ENCODE measurements at regions not wholly inside any gene's neighbourhood (a gene's known extent, or its start where the extent isn't known, plus 50 kb on each side); places are given as distances from the start of the nearest gene placed in this dataset.

DNA sequence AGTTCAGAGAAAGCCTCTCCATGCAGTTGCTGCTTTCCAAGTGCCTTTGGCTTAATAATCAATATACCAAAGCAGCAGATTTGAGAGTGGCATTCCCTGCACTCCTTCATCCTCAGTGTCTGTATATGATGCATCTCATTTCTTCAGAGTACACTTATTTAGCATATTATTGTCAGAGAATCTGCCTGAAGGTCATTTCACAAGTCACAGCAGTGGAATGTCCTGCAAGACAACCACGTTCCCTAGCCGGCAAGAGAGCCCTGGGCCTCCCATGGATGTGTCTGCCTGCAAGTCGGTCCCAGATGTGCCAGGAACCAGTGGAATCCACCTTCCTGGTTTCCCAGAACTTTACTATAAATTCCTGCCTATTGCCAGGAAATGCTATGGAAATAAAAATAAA lies 289.4 kb upstream of the IGFBP3 start:
- no TSS peak for BruUV-seq (replicated peaks)
- peaks cover 42% of the 10 kb centered on the region for H3K36me3 Mint-ChIP-seq (ENCODE audit: insufficient read depth, unreplicated experiment)
- intact Hi-C loops (cut with micrococcal nuclease; ENCODE audit: unreplicated experiment): loop anchor here (10.0 kb wide), 1 partner anchor 354 kb away; no protein-coding TSS in a partner anchor
- H3K27me3 Mint-ChIP-seq (ENCODE audit: unreplicated experiment): no peaks in the 10 kb centered on the region
- DNase-seq: no peak
- H3K27ac Mint-ChIP-seq (ENCODE audit: unreplicated experiment): no peak overlapping the region
- CTCF ChIA-PET: interaction anchor here (1.1 to 1.4 kb wide), 2 partner anchors 10 to 12 kb away, joined by 3 read pairs; no protein-coding TSS in a partner anchor
- H3K9me3 Mint-ChIP-seq (ENCODE audit: low read depth, unreplicated experiment): no peaks in the 10 kb centered on the region
- TF ChIP-seq, protein P1, sequence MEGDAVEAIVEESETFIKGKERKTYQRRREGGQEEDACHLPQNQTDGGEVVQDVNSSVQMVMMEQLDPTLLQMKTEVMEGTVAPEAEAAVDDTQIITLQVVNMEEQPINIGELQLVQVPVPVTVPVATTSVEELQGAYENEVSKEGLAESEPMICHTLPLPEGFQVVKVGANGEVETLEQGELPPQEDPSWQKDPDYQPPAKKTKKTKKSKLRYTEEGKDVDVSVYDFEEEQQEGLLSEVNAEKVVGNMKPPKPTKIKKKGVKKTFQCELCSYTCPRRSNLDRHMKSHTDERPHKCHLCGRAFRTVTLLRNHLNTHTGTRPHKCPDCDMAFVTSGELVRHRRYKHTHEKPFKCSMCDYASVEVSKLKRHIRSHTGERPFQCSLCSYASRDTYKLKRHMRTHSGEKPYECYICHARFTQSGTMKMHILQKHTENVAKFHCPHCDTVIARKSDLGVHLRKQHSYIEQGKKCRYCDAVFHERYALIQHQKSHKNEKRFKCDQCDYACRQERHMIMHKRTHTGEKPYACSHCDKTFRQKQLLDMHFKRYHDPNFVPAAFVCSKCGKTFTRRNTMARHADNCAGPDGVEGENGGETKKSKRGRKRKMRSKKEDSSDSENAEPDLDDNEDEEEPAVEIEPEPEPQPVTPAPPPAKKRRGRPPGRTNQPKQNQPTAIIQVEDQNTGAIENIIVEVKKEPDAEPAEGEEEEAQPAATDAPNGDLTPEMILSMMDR (IDR thresholded peaks at IDR 0.05; ENCODE audit: unreplicated experiment): no peak
- H3K4me1 Mint-ChIP-seq (ENCODE audit: low read depth, unreplicated experiment): peaks cover 81% of the 10 kb centered on the region
- H3K4me3 Mint-ChIP-seq (ENCODE audit: low read depth, unreplicated experiment): no peak overlapping the region

DNA sequence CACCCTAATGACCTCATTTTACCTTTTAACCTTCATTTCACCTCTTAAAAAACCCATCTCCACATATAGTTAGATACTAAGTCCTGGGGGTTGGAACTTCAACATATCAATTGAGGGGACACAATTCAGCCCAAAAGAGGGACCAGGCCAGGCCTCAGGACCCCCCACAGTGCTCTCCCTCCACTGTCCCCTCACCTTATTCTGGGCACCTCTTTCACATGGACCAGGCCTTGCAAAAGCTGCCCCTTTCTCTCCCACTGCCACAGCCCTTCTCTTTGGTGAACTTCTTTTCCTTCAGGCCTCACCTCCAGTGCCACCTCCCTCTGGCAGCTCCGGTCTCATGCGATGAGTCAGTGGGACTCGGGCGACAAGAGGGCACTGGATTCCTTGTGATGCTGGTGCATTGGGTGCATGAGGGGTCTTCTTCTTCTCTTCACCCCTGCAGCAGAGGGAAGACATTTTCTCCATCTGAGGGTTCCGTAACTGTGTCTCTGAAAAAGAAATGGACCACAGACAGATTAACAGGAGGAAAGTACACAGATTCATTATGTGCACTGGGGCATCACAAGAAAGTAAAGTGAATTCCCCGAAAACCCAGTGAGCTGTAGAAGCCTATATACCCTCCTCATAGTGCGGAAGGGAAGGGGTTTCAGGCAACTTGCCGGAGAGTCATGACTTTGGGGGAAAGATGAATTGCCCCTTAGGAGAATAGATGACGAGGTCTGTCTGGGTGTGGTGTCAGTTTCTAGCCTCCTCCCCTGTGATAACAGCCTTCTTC lies 288.7 kb upstream of the IGFBP3 start:
- Mint-ChIP-seq H3K27ac (ENCODE audit: unreplicated experiment) (peak overlapping the region; percentile 97), H3K4me1 (ENCODE audit: low read depth, unreplicated experiment) (peaks cover 81% of the 10 kb centered on the region), H3K9me3 (ENCODE audit: low read depth, unreplicated experiment) (no peaks in the 10 kb centered on the region), H3K4me3 (ENCODE audit: low read depth, unreplicated experiment) (no peak overlapping the region), H3K36me3 (ENCODE audit: insufficient read depth, unreplicated experiment) (peaks cover 43% of the 10 kb centered on the region), H3K27me3 (ENCODE audit: unreplicated experiment) (no peaks in the 10 kb centered on the region)
- intact Hi-C loops (cut with micrococcal nuclease; ENCODE audit: unreplicated experiment): loop anchor here (5.0 to 10.0 kb wide), 6 partner anchors 57 to 443 kb away; partner anchors contain the start of gene IGFBP3
- peak; percentile 53 for DNase-seq
- BruUV-seq (replicated peaks): no TSS peak
- TF ChIP-seq, protein P1 (IDR thresholded peaks at IDR 0.05; ENCODE audit: unreplicated experiment): no peak
- CTCF ChIA-PET: no interaction called here

DNA sequence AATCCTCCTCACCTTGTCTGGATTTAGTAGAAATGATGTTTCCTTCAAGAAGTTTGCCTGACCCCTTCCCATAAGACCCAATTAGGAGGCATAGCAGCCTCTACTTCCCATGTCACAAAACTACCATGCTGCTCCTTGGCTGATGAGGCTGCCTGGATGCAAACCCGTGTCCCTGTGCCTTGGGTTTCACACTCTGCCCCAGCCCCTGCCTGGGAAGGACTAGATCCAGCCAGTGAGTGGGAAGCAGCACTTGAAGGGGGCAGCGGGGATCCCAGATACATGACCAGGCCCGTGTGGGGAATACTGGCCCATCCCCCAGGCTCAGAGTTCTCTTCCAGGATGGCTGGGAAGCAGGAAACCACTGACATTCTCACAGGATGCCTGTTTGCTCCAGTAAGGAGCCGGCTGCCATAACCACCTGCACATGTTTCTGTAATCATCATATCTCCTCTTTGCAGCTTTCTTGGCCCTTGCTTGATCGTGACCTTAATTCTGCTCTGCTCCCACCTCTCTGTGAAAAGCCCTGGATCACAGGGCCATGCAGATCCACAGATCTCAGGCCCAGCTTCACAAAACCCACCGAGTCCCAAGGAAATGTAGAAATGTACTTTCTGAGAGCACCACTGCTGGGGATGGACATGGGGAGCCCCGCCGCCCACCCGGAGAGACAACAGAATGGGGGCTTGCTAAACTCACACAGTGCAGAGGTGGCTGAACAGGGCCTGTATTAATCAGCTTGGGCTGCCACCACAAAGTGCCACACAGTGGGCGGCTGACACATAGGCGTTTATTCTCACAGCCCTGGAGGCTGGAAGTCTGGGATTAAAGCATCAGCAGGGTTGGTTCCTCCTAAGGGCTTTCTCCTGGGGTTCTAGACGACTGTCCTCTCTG lies 287.8 kb upstream of the IGFBP3 start:
- peaks cover 84% of the 10 kb centered on the region for H3K4me1 Mint-ChIP-seq (ENCODE audit: low read depth, unreplicated experiment)
- TF ChIP-seq, protein P1 (IDR thresholded peaks at IDR 0.05; ENCODE audit: unreplicated experiment): no peak
- H3K27me3 Mint-ChIP-seq (ENCODE audit: unreplicated experiment): no peaks in the 10 kb centered on the region
- DNase-seq: no peak
- intact Hi-C loops (cut with micrococcal nuclease; ENCODE audit: unreplicated experiment): loop anchor here (5.0 to 10.0 kb wide), 5 partner anchors 57 to 443 kb away; partner anchors contain the start of gene IGFBP3
- peak overlapping the region; percentile 97 for H3K27ac Mint-ChIP-seq (ENCODE audit: unreplicated experiment)
- peaks cover 51% of the 10 kb centered on the region for H3K36me3 Mint-ChIP-seq (ENCODE audit: insufficient read depth, unreplicated experiment)
- CTCF ChIA-PET: no interaction called here
- BruUV-seq (replicated peaks): no TSS peak
- no peak overlapping the region for H3K4me3 Mint-ChIP-seq (ENCODE audit: low read depth, unreplicated experiment)
- no peaks in the 10 kb centered on the region for H3K9me3 Mint-ChIP-seq (ENCODE audit: low read depth, unreplicated experiment)

DNA sequence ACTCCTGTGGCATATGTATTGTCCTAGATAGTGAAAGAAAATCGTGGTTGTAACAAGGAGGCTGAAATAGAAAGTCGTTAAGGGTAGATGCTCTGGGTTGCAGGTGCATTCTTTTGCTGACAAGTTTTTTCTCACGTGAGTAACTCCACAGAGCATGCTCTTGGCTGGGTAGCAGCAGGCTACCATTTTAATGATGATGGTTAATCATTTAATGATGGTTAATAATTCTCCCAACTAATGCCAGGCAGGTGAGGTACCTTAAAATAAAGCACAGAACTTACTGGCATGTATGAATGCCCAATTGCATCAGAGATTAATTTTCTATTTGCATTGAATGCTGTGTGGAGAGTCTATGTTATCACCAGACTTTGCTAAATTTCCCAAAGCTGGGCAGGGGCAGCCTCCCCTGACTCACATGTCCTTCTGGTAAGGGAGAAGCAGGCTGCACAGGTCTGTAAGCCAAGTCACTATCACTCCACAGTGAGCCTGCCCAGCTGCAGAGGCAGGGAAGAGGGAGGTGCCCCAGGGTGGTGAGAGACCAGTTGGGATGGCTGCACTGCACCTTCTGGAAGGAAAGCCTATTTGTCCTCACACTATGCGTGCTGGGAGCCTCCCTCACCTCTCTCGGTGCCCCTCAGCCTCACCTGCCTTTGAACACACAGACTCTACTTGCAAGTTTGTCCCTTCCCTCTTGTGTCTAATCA lies 287.0 kb upstream of the IGFBP3 start:
- Mint-ChIP-seq H3K36me3 (ENCODE audit: insufficient read depth, unreplicated experiment) (peaks cover 55% of the 10 kb centered on the region), H3K4me3 (ENCODE audit: low read depth, unreplicated experiment) (peak overlapping the region; percentile 5), H3K9me3 (ENCODE audit: low read depth, unreplicated experiment) (no peaks in the 10 kb centered on the region), H3K27ac (ENCODE audit: unreplicated experiment) (peak overlapping the region; percentile 97), H3K4me1 (ENCODE audit: low read depth, unreplicated experiment) (peaks cover 85% of the 10 kb centered on the region), H3K27me3 (ENCODE audit: unreplicated experiment) (no peaks in the 10 kb centered on the region)
- CTCF ChIA-PET: no interaction called here
- no TSS peak for BruUV-seq (replicated peaks)
- intact Hi-C loops (cut with micrococcal nuclease; ENCODE audit: unreplicated experiment): loop anchor here (2.0 to 10.0 kb wide), 6 partner anchors 56 to 444 kb away; partner anchors contain the start of gene IGFBP3
- TF ChIP-seq, protein P1 (IDR thresholded peaks at IDR 0.05; ENCODE audit: unreplicated experiment): no peak
- peak; percentile 70 for DNase-seq

Measured in Calu3 (cell line).